Ishikawa (cell line): ENCODE measurements at regions not wholly inside any gene's neighbourhood (a gene's known extent, or its start where the extent isn't known, plus 50 kb on each side); places are given as distances from the start of the nearest gene placed in this dataset.

ENCODE experiments used
- CEBPB ChIP-seq: IDR thresholded peaks from 2 replicates; pipeline ENCODE4 v1.6.1; 2012
- CREB1 ChIP-seq: IDR thresholded peaks from 2 replicates; pipeline ENCODE4 v1.6.1; 2012; ENCODE audit warnings: low read depth
- EGR1 ChIP-seq: IDR thresholded peaks from 2 replicates; pipeline ENCODE4 v1.6.1; 2012
- EP300 ChIP-seq: IDR thresholded peaks from 2 replicates; pipeline ENCODE4 v1.6.1; 2012; ENCODE audit warnings: borderline replicate concordance
- FOXM1 ChIP-seq: IDR thresholded peaks from 2 replicates; pipeline ENCODE4 v1.6.1; 2012; ENCODE audit warnings: low read depth, borderline replicate concordance
- NFIC ChIP-seq: IDR thresholded peaks from 2 replicates; pipeline ENCODE4 v1.6.1; 2012
- RAD21 ChIP-seq: IDR thresholded peaks from 2 replicates; pipeline ENCODE4 v1.6.1; 2012; ENCODE audit warnings: low read depth
- REST ChIP-seq: IDR thresholded peaks from 2 replicates; pipeline ENCODE4 v1.6.1; 2012; ENCODE audit warnings: low read depth, mild to moderate bottlenecking
- TAF1 ChIP-seq: IDR thresholded peaks from 2 replicates; pipeline ENCODE4 v1.6.1; 2012; ENCODE audit warnings: low read depth, mild to moderate bottlenecking
- TCF12 ChIP-seq: IDR thresholded peaks from 2 replicates; pipeline ENCODE4 v1.6.1; 2012; ENCODE audit warnings: low read depth
- TEAD4 ChIP-seq: IDR thresholded peaks from 2 replicates; pipeline ENCODE4 v1.6.1; 2012
- YY1 ChIP-seq: IDR thresholded peaks from 2 replicates; pipeline ENCODE4 v1.6.1; 2012; ENCODE audit warnings: low read depth
- ZBTB7A ChIP-seq: IDR thresholded peaks from 2 replicates; pipeline ENCODE4 v1.6.1; 2012; ENCODE audit warnings: low read depth
- TF ChIP-seq, protein P1 (sequence below): IDR thresholded peaks from 2 replicates; pipeline ENCODE4 v1.6.1; 2012
- TF ChIP-seq, protein P2 (sequence below): IDR thresholded peaks from 2 replicates; pipeline ENCODE4 v1.6.1; 2012

DNA sequence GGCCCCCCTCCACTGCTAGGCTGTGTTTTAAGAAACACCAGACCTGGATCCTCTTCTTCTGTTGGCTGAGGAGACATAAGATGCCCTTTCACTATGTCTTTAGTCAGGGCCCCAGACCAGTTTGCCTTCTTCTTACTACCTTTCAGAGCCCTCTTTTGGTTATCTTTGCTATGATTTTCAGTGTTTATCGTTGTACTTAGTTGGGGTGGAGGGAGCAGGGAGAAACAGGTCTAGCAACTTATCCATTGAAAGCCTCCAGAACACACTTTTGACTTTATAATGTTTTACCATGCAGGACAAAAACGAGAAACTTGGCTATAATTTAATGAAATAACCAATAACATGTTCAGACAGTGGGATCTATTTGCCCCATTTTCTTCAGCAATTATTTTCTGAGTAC is 525.2 kb downstream of the TNS3 start:
- TF ChIP-seq NFIC (no peak), YY1 (no peak), TEAD4 (no peak), TCF12 (no peak), RAD21 (no peak), EGR1 (no peak), REST (no peak), EP300 (no peak), TAF1 (no peak), ZBTB7A (no peak)
- TF ChIP-seq, protein P1, sequence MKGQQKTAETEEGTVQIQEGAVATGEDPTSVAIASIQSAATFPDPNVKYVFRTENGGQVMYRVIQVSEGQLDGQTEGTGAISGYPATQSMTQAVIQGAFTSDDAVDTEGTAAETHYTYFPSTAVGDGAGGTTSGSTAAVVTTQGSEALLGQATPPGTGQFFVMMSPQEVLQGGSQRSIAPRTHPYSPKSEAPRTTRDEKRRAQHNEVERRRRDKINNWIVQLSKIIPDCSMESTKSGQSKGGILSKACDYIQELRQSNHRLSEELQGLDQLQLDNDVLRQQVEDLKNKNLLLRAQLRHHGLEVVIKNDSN: no peak
- TF ChIP-seq, protein P2, sequence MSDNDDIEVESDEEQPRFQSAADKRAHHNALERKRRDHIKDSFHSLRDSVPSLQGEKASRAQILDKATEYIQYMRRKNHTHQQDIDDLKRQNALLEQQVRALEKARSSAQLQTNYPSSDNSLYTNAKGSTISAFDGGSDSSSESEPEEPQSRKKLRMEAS: no peak

DNA sequence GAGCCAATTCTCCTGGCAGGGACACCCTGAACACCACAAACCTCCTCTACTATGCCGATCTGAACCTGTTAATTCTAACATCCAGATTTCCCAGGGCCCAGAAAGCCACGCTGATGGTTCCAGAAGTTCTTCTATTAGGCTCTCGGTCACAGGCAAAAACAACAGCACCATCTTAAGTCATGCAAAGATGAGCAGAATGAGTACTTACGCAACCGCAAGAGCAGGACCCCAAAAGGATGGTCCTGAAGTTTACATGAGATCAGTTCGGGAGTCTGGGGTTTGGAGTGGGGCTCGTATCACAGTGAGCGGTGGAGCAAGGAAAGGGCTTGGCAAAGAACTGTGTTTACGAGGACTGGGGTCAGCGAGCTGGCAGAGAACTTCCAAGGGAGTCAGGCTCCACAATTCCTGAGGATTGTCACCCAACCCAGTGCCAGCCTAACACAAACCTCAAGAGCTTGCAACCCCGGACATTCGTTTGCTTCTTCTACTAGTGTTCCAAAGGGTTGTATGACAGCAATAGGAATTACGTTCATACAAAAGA is 532.6 kb downstream of the TNS3 start:
- TF ChIP-seq FOXM1 (no peak), TAF1 (no peak), EP300 (peak; percentile 49; the same call in 1 of the 2 replicates), REST (no peak), YY1 (no peak), CEBPB (peak; percentile 56; the same call in 1 of the 2 replicates), NFIC (peak; percentile 52; the same call in 1 of the 2 replicates), ZBTB7A (no peak), TEAD4 (no peak)
- TF ChIP-seq, protein P2: no peak

DNA sequence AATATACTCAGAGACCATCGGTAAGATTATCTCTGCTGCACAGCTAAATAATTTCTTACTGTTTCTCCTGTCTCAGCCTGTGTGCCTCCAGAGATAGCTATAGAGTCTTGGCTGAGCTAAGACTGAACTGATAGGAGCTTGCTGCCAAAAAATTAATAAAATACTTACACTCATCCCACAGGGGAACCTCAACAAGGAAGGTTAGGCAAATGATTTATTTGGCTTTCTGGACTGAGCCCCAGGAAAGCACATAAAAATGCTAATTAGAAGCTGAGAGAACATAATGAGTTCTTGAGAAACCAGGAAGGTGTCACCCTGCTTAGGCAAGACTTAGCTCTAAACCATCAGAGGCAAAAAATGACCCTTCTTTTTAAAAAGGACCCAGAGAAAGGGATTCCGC is 534.5 kb downstream of the TNS3 start:
- TF ChIP-seq CREB1 (no peak), ZBTB7A (no peak), REST (no peak), RAD21 (no peak), NFIC (no peak), EGR1 (no peak), YY1 (no peak), TAF1 (no peak), EP300 (no peak), TEAD4 (no peak), TCF12 (no peak), FOXM1 (no peak), CEBPB (no peak)
- TF ChIP-seq, protein P2: no peak
- TF ChIP-seq, protein P1: no peak

DNA sequence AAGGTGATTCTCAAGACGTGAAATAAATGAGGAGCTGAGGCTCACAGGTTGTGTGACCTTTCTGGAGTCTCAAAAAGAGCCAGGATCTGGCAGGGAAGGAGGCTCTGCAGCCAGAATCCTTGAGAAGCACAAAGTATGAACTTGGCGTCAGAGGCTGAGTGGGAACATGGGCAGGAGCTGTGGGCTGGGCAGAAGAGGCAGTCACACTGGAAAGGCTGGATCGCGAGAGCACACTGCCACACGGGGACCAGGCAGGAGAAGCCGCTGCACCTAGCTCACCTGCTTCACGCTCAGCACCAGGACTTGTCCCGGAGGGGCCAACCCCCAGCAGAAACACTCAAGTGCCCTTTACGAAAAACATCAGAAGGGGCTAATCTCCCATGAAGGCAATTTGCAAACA is 535.0 kb downstream of the TNS3 start:
- TF ChIP-seq, protein P2: no peak
- TF ChIP-seq FOXM1: no peak
- no peak for TF ChIP-seq REST
- TF ChIP-seq ZBTB7A: no peak
- no peak for TF ChIP-seq TCF12
- no peak for TF ChIP-seq EP300
